ENCODE measurements at regions not wholly inside any gene's neighbourhood (a gene's known extent, or its start where the extent isn't known, plus 50 kb on each side); places are given as distances from the start of the nearest gene placed in this dataset.

- TF ChIP-seq CTCF (conservative IDR thresholded peaks at IDR 0.05) (no peak), EZH2 (IDR thresholded peaks at IDR 0.05; ENCODE audit: low read depth) (no peak)
Observed at GRCh38 chr20:55010761-55011160, 535.4 kb downstream of the DOK5 start.

Data from PC-9 (cell line).